HepG2 (cell line): ENCODE measurements at regions not wholly inside any gene's neighbourhood (a gene's known extent, or its start where the extent isn't known, plus 50 kb on each side); places are given as distances from the start of the nearest gene placed in this dataset.

Experiments used
- ATAC-seq: fragments of 200-7000 bp; cut with Tn5 transposase; 3 replicates; pipeline ENCODE4 v1.9.1; 2020; ENCODE audit warnings: mild to moderate bottlenecking, moderate library complexity
- BruUV-seq: library from RNA; stranded (reverse); fragments of 400-500 nt; replicated peaks from 2 replicates; lab custom pipeline; 2021; lab: Mats Ljungman, UMichigan
- CTCF ChIA-PET: fragments of 300-600 bp; formaldehyde crosslinking; extraction: SDS; loops from one replicate; lab custom pipeline; 2021; ENCODE audit warnings: low total read pairs, inconsistent platforms, low intra/inter-chr PET ratio; lab: Yijun Ruan, JAX
- POLR2A ChIA-PET: fragments of 350-600 bp; sonication (Branson Sonifier 250); formaldehyde crosslinking; loops from one replicate; lab custom pipeline; 2020; ENCODE audit warnings: antibody characterized with exemption, inconsistent platforms; lab: Yijun Ruan, JAX
- DNase-seq: peaks from one replicate; pipeline ENCODE4 v3.0.0-alpha.2; 2015; ENCODE audit warnings: low spot score
- FAIRE-seq: peaks from 3 replicates; lab custom pipeline; 2011; peaks lifted over from hg19 to GRCh38; lab: Jason Lieb, UNC
- H2AFZ ChIP-seq: one replicate; pipeline ENCODE4 v1.6.1; 2011; ENCODE audit warnings: low read length, inconsistent platforms
- H3K27ac ChIP-seq: fragments of 300-600 bp; 3 replicates; pipeline ENCODE4 v1.8.0; 2011; ENCODE audit warnings: mixed run types, mild to moderate bottlenecking, mixed read lengths, low read length, inconsistent platforms; ENCODE audit not compliant: insufficient read depth; ENCODE audit errors: extremely low read length
- H3K27me3 ChIP-seq, 2 experiments: fragments of 200-600 bp in 1 of 2; 2 replicates in 1 of 2; 3 replicates in 1 of 2; pipeline versions ENCODE4 v1.6.0 to v1.8.0; 2011; ENCODE audit warnings: low read length in 2 of 2, mild to moderate bottlenecking in 2 of 2, moderate library complexity in 2 of 2, inconsistent platforms in 1 of 2; ENCODE audit not compliant: insufficient read depth in 2 of 2, control insufficient read depth in 1 of 2
- H3K36me3 ChIP-seq, 2 experiments: fragments of 200-600 bp in 1 of 2; replicated peaks in 1 of 2; 2 replicates in 1 of 2; 3 replicates in 1 of 2; pipeline versions ENCODE4 v1.5.1 to v1.8.0; 2011; ENCODE audit warnings: low read length in 2 of 2, inconsistent platforms in 1 of 2; ENCODE audit not compliant: insufficient read depth in 2 of 2, control insufficient read depth in 1 of 2
- H3K4me1 ChIP-seq: 2 replicates; pipeline ENCODE4 v1.5.1; 2012; ENCODE audit warnings: low read length, inconsistent platforms; ENCODE audit not compliant: insufficient read depth
- H3K4me2 ChIP-seq: 2 replicates; pipeline ENCODE4 v1.6.0; 2011; ENCODE audit warnings: low read depth, low read length, inconsistent platforms
- H3K4me3 ChIP-seq, 3 experiments: fragments of 200-600 bp in 1 of 3; sonication (generic), shearing (Covaris generic) in 1 of 3; replicated peaks in 1 of 3; 2 replicates each; pipeline ENCODE4 v1.5.1; 2011 to 2016; ENCODE audit warnings: low read length in 3 of 3, inconsistent platforms in 2 of 3, low read depth in 2 of 3, mild to moderate bottlenecking in 2 of 3, control low read depth in 1 of 3, mixed read lengths in 1 of 3; ENCODE audit not compliant: insufficient read depth in 1 of 3
- H3K79me2 ChIP-seq: one replicate; pipeline ENCODE4 v1.6.1; 2011; ENCODE audit warnings: low read length, inconsistent platforms; ENCODE audit not compliant: insufficient read depth
- H3K9ac ChIP-seq: 2 replicates; pipeline ENCODE4 v1.6.0; 2011; ENCODE audit warnings: mild to moderate bottlenecking, low read depth, low read length, inconsistent platforms; ENCODE audit not compliant: insufficient read depth
- H3K9me3 ChIP-seq: 2 replicates; pipeline ENCODE4 v1.5.1; 2012; ENCODE audit warnings: mild to moderate bottlenecking, low read length
- H4K20me1 ChIP-seq: 2 replicates; pipeline ENCODE4 v1.6.0; 2011; ENCODE audit warnings: inconsistent platforms, mild to moderate bottlenecking, low read length, moderate library complexity; ENCODE audit not compliant: insufficient read depth
- GFI1 ChIP-seq: sonication (generic); formaldehyde crosslinking; IDR thresholded peaks from 2 replicates; pipeline ENCODE4 v1.5.0; 2020; ENCODE audit warnings: missing genetic modification reagents, mild to moderate bottlenecking, borderline replicate concordance
- KDM2A ChIP-seq: sonication (generic); formaldehyde crosslinking; IDR thresholded peaks from 2 replicates; pipeline ENCODE4 v1.4.0; 2020; ENCODE audit warnings: low read depth, missing genetic modification reagents, borderline replicate concordance
- TBL1XR1 ChIP-seq: fragments of 150-350 bp; IDR thresholded peaks from 2 replicates; pipeline ENCODE4 v1.6.1; 2014; ENCODE audit warnings: borderline replicate concordance, low read length; ENCODE audit not compliant: partially characterized antibody
- TEAD3 ChIP-seq: optimal IDR thresholded peaks from 2 replicates; pipeline ENCODE3; 2016; ENCODE audit warnings: borderline replicate concordance
- THAP7 ChIP-seq: sonication (generic); formaldehyde crosslinking; IDR thresholded peaks from 2 replicates; pipeline ENCODE4 v1.8.1; 2023; ENCODE audit warnings: mild to moderate bottlenecking, missing genetic modification reagents
- ZNF773 ChIP-seq: sonication (generic); formaldehyde crosslinking; IDR thresholded peaks from 2 replicates; pipeline ENCODE4 v1.4.0; 2020; ENCODE audit warnings: missing genetic modification reagents, borderline replicate concordance
- WGBS: methylation state at CpG from one replicate; pipeline ENCODE4 v1.1.6; 2017; ENCODE audit warnings: low lambda C conversion rate; 5-methylcytosine and 5-hydroxymethylcytosine counted together
- in situ Hi-C: cut with HindIII; loops from 2 replicates; pipeline ENCODE4 v1.10.0; 2017; ENCODE audit warnings: low pct_unique_long_range_greater_than_20kb; ENCODE audit not compliant: extremely low pct_ligation_motif_present
- intact Hi-C: fragments of 100-400 bp; cut with micrococcal nuclease; formaldehyde crosslinking; loops from one replicate; pipeline ENCODE4 v1.10.0; 2022; ENCODE audit not compliant: unreplicated experiment

DNA sequence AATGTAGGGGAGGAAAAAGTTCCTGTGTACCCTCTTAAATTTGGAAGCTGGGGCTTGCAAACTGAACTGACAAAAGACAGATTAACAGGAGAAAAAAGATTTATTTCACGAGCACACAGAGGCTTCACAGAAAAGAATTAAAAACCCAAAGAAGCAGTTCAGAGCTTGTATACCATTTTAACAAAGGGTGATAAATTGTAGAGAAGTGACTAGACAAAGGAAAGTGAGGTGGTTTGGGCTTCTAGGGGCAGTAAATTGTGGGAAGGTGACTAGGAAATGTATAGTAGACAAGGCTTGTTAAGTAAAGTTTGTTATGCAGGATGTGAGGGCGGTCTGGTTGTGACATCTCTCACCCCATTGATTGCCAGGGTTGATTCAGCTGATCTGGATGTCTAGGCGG, 53.5 kb upstream of the ZDBF2 start:
- POLR2A ChIA-PET: no interaction called here
- CTCF ChIA-PET: no interaction called here
- BruUV-seq: no TSS peak

More for the DNA sequence above, 53.5 kb upstream of the ZDBF2 start:
- H3K4me3 ChIP-seq: no peak overlapping the region
- under 1% methylated on average over 3 of the region's 3 CpGs for WGBS
- H4K20me1 ChIP-seq: no peaks in the 10 kb centered on the region
- peaks cover 3 to 31% of the 10 kb centered on the region in 2 experiments; a peak in 3 of 5 replicates for H3K27me3 ChIP-seq
- intact Hi-C loops (no loop called here), in situ Hi-C loops (no loop called here)
- H3K4me1 ChIP-seq: no peaks in the 10 kb centered on the region
- no peak for DNase-seq
- TF ChIP-seq ZNF773 (CRISPR knock-in tag) (no peak), KDM2A (no peak), TBL1XR1 (no peak), TEAD3 (CRISPR knock-in tag) (no peak), GFI1 (CRISPR knock-in tag) (no peak), THAP7 (CRISPR knock-in tag) (no peak)
- FAIRE-seq: no peak
- no peak overlapping the region for H3K4me2 ChIP-seq
- no peaks in the 10 kb centered on the region for H3K79me2 ChIP-seq
- H3K27ac ChIP-seq: no peak overlapping the region
- no peaks in the 10 kb centered on the region for H3K36me3 ChIP-seq
- ATAC-seq: no peak
- no peak overlapping the region for H2AFZ ChIP-seq
- no peaks in the 10 kb centered on the region for H3K9me3 ChIP-seq
- no peak overlapping the region for H3K9ac ChIP-seq
